Parathyroid adenoma (tissue), 2 donors: ENCODE measurements at regions not wholly inside any gene's neighbourhood (a gene's known extent, or its start where the extent isn't known, plus 50 kb on each side); places are given as distances from the start of the nearest gene placed in this dataset.

Experiments
- H2AFZ ChIP-seq: fragments of 300-600 bp; sonication (generic); one replicate; pipeline ENCODE4 v1.7.0; 2017; ENCODE audit warnings: antibody characterized with exemption, mild to moderate bottlenecking
- H3K27ac ChIP-seq: fragments of 300-600 bp; sonication (generic); one replicate; pipeline ENCODE4 v1.7.0; 2017
- H3K27me3 ChIP-seq: fragments of 300-600 bp; sonication (generic); one replicate; pipeline ENCODE4 v1.7.0; 2017; ENCODE audit warnings: low read length; ENCODE audit not compliant: control insufficient read depth, insufficient read depth
- H3K36me3 ChIP-seq: fragments of 300-600 bp; sonication (generic); one replicate; pipeline ENCODE4 v1.7.0; 2017; ENCODE audit warnings: low read length; ENCODE audit not compliant: control insufficient read depth, insufficient read depth
- H3K4me1 ChIP-seq: fragments of 300-600 bp; sonication (generic); one replicate; pipeline ENCODE4 v1.7.0; 2017; ENCODE audit warnings: control low read depth
- H3K4me2 ChIP-seq: fragments of 300-600 bp; sonication (generic); one replicate; pipeline ENCODE4 v1.7.0; 2017; ENCODE audit warnings: low read length
- H3K4me3 ChIP-seq: fragments of 300-600 bp; sonication (generic); one replicate; pipeline ENCODE4 v1.7.0; 2017; ENCODE audit warnings: low read depth, low read length
- H3K79me2 ChIP-seq: fragments of 300-600 bp; sonication (generic); one replicate; pipeline ENCODE4 v1.7.0; 2017; ENCODE audit warnings: control low read depth
- H3K9ac ChIP-seq: fragments of 300-600 bp; sonication (generic); one replicate; pipeline ENCODE4 v1.7.0; 2017; ENCODE audit warnings: mild to moderate bottlenecking
- H3K9me3 ChIP-seq: fragments of 300-600 bp; sonication (generic); one replicate; pipeline ENCODE4 v1.7.0; 2017; ENCODE audit warnings: low read length; ENCODE audit not compliant: control insufficient read depth
- CTCF ChIP-seq: fragments of 300-600 bp; sonication (generic); IDR thresholded peaks from one replicate; pipeline ENCODE4 v1.7.0; 2017; ENCODE audit warnings: antibody characterized with exemption, mild to moderate bottlenecking
- donor health status: primary hyperparathyroidism.

- Histone ChIP-seq H2AFZ (no peak overlapping the region), H3K27ac (no peak overlapping the region), H3K4me1 (no peaks in the 10 kb centered on the region), H3K9ac (no peak overlapping the region), H3K36me3 (no peaks in the 10 kb centered on the region), H3K79me2 (no peaks in the 10 kb centered on the region), H3K4me3 (no peak overlapping the region), H3K27me3 (no peaks in the 10 kb centered on the region), H3K4me2 (no peak overlapping the region), H3K9me3 (no peaks in the 10 kb centered on the region)
- no peak for TF ChIP-seq CTCF
Observed at GRCh38 chr3:73215281-73215680, 153.8 kb downstream of the EBLN2 start.

- H3K4me2 ChIP-seq, result no peak overlapping the region
- TF ChIP-seq CTCF, result no peak
- no peaks in the 10 kb centered on the region for H3K36me3 ChIP-seq
- no peak overlapping the region for H3K4me3 ChIP-seq
- H3K27me3 ChIP-seq, result no peaks in the 10 kb centered on the region
- H2AFZ ChIP-seq, result no peak overlapping the region
- no peaks in the 10 kb centered on the region for H3K9me3 ChIP-seq
- H3K79me2 ChIP-seq, result no peaks in the 10 kb centered on the region
- no peaks in the 10 kb centered on the region for H3K4me1 ChIP-seq
- no peak overlapping the region for H3K9ac ChIP-seq
- H3K27ac ChIP-seq, result no peak overlapping the region
Observed at GRCh38 chr3:73215901-73216300, 154.4 kb downstream of the EBLN2 start.

GRCh38 chr3:73216310-73216709 is 154.9 kb downstream of the EBLN2 start:
- no peaks in the 10 kb centered on the region for H3K4me1 ChIP-seq
- H3K9ac ChIP-seq, result no peak overlapping the region
- H3K27ac ChIP-seq, result no peak overlapping the region
- H3K27me3 ChIP-seq, result no peaks in the 10 kb centered on the region
- TF ChIP-seq CTCF, result no peak
- H3K9me3 ChIP-seq, result no peaks in the 10 kb centered on the region
- no peak overlapping the region for H2AFZ ChIP-seq
- H3K4me3 ChIP-seq, result no peak overlapping the region
- no peaks in the 10 kb centered on the region for H3K79me2 ChIP-seq
- H3K4me2 ChIP-seq, result no peak overlapping the region
- H3K36me3 ChIP-seq, result no peaks in the 10 kb centered on the region

DNA sequence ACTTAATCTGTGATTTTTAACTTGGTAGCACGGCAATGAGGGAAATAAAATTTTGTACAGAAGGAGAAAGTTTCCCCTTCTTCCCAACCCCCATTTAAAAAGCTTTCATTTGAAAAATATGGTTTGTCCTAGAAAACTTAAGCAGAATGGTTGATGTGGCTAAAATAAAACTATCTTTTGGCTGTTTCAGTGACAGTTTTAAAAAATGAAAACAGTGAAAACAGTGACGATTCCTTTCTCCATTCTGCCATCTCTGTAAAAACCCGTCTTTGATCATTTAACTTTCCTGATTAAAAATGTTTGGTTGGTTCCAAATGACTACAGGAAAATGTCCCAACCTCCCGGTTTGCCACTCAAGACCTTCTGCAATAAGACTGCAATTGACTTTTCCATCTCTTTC is 160.7 kb downstream of the EBLN2 start:
- Histone ChIP-seq H3K4me1 (peaks cover 5% of the 10 kb centered on the region), H3K9ac (no peak overlapping the region), H3K9me3 (no peaks in the 10 kb centered on the region), H2AFZ (no peak overlapping the region), H3K4me2 (no peak overlapping the region), H3K27ac (no peak overlapping the region), H3K27me3 (no peaks in the 10 kb centered on the region), H3K4me3 (no peak overlapping the region), H3K36me3 (no peaks in the 10 kb centered on the region), H3K79me2 (no peaks in the 10 kb centered on the region)
- TF ChIP-seq CTCF, result no peak

DNA sequence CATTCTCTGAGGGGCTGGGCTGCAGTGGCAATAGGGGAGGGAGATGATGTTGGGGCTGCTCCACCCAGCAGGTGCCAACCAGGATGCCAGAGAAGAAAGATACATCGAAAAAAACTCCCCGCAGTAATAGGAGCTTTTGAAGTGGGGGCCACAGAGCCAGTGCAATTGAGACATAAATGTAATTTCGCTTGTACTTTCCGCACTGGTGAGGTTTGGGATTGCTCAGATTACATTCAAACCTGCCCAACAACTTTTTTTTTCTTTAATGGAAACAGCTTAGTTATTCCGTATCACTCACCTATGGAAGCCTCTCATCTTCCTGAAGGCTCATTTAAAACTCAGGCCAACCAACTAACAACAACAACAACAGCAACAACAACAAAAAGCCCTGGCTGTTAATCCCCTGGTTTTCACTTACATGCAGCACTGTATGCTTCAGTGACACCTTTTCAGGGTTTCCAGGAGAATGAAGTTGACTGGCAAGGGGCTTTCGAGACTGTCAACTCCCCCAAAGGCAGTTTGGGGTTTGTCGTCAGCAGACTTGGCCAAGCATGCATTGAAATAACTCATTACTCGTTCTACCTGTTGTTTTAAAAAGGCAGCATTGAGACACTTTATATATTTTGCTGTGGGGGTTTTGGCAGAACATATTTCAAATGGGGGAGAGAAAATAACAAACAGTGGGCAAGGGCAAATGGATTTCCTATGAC is 163.8 kb downstream of the EBLN2 start:
- no peaks in the 10 kb centered on the region for H3K27me3 ChIP-seq
- no peaks in the 10 kb centered on the region for H3K79me2 ChIP-seq
- H3K9me3 ChIP-seq, result no peaks in the 10 kb centered on the region
- no peak overlapping the region for H3K27ac ChIP-seq
- TF ChIP-seq CTCF, result no peak
- H3K4me2 ChIP-seq, result no peak overlapping the region
- H3K9ac ChIP-seq, result no peak overlapping the region
- H2AFZ ChIP-seq, result no peak overlapping the region
- no peak overlapping the region for H3K4me3 ChIP-seq
- no peaks in the 10 kb centered on the region for H3K36me3 ChIP-seq
- H3K4me1 ChIP-seq, result peaks cover 5% of the 10 kb centered on the region
